ENCODE measurements at regions not wholly inside any gene's neighbourhood (a gene's known extent, or its start where the extent isn't known, plus 50 kb on each side); places are given as distances from the start of the nearest gene placed in this dataset.

DNA sequence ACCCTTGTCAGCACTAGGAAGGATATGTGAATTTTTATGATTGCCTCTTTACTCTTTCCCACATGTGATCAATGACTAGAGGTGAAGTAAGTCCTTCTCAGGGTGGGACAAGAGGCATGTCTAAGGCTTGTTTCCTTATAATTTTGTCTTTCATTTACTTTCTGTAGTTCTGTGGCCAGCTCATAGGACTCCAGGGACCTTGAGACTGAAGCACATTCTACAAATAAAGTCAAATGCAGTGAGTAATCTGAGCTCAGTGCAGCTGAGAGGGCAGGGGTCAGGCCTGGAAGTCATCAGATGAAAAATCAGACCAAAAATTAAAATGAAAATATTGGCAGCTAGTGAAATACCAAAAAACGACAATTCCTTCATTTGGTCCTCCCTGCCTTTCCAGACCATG, 424.7 kb upstream of the THBS1 start:
- Histone ChIP-seq H3K4me3 (no peak overlapping the region), H3K9me3 (ENCODE audit: control insufficient read depth in 4 of 4, insufficient read depth in 3 of 4, low read length in 3 of 4) (no peaks in the 10 kb centered on the region), H3K4me1 (ENCODE audit: control insufficient read depth in 5 of 5, insufficient read depth in 5 of 5, low read length in 5 of 5) (peaks cover 0 to 3% (median 2%) of the 10 kb centered on the region in 5 donors), H3K27ac (ENCODE audit: low read depth in 1 of 2, low read length in 1 of 2) (no peak overlapping the region), H3K36me3 (ENCODE audit: control insufficient read depth in 4 of 4, insufficient read depth in 4 of 4, low read length in 4 of 4) (no peaks in the 10 kb centered on the region), H3K9ac (ENCODE audit: insufficient read depth in 1 of 2, low read length in 2 of 2) (no peak overlapping the region), H3K27me3 (ENCODE audit: control insufficient read depth in 3 of 3, insufficient read depth in 3 of 3, low read length in 2 of 3) (no peaks in the 10 kb centered on the region)
- DNase-seq (no peak), ATAC-seq (ENCODE audit: insufficient read depth, low FRiP score) (no peak)
- 78 to 92% methylated on average over 1 of the region's 1 CpG for WGBS, 2 donors
- TF ChIP-seq, protein P1, sequence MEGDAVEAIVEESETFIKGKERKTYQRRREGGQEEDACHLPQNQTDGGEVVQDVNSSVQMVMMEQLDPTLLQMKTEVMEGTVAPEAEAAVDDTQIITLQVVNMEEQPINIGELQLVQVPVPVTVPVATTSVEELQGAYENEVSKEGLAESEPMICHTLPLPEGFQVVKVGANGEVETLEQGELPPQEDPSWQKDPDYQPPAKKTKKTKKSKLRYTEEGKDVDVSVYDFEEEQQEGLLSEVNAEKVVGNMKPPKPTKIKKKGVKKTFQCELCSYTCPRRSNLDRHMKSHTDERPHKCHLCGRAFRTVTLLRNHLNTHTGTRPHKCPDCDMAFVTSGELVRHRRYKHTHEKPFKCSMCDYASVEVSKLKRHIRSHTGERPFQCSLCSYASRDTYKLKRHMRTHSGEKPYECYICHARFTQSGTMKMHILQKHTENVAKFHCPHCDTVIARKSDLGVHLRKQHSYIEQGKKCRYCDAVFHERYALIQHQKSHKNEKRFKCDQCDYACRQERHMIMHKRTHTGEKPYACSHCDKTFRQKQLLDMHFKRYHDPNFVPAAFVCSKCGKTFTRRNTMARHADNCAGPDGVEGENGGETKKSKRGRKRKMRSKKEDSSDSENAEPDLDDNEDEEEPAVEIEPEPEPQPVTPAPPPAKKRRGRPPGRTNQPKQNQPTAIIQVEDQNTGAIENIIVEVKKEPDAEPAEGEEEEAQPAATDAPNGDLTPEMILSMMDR (IDR thresholded peaks at IDR 0.05; ENCODE audit: control extremely low read depth, extremely low read depth), result no peak

GRCh38 chr15:39156646-39157250, 424.1 kb upstream of the THBS1 start:
- DNase-seq, result no peak
- no peak overlapping the region for H3K4me3 ChIP-seq
- H3K9ac ChIP-seq (ENCODE audit: insufficient read depth in 1 of 2, low read length in 2 of 2), result no peak overlapping the region
- 74 to 93% methylated on average over 2 of the region's 2 CpGs for WGBS, 2 donors
- H3K36me3 ChIP-seq (ENCODE audit: control insufficient read depth in 4 of 4, insufficient read depth in 4 of 4, low read length in 4 of 4), result no peaks in the 10 kb centered on the region
- TF ChIP-seq, protein P1 (IDR thresholded peaks at IDR 0.05; ENCODE audit: control extremely low read depth, extremely low read depth), result no peak
- no peak overlapping the region for H3K27ac ChIP-seq (ENCODE audit: low read depth in 1 of 2, low read length in 1 of 2)
- peaks cover 0 to 3% (median 2%) of the 10 kb centered on the region in 5 donors for H3K4me1 ChIP-seq (ENCODE audit: control insufficient read depth in 5 of 5, insufficient read depth in 5 of 5, low read length in 5 of 5)
- H3K27me3 ChIP-seq (ENCODE audit: control insufficient read depth in 3 of 3, insufficient read depth in 3 of 3, low read length in 2 of 3), result no peaks in the 10 kb centered on the region
- H3K9me3 ChIP-seq (ENCODE audit: control insufficient read depth in 4 of 4, insufficient read depth in 3 of 4, low read length in 3 of 4), result no peaks in the 10 kb centered on the region
- no peak for ATAC-seq (ENCODE audit: insufficient read depth, low FRiP score)

- H3K4me3 ChIP-seq, result no peak overlapping the region
- no peak overlapping the region for H3K9ac ChIP-seq (ENCODE audit: insufficient read depth in 1 of 2, low read length in 2 of 2)
- ATAC-seq (ENCODE audit: insufficient read depth, low FRiP score), result no peak
- H3K9me3 ChIP-seq (ENCODE audit: control insufficient read depth in 4 of 4, insufficient read depth in 3 of 4, low read length in 3 of 4), result no peaks in the 10 kb centered on the region
- no peaks in the 10 kb centered on the region for H3K27me3 ChIP-seq (ENCODE audit: control insufficient read depth in 3 of 3, insufficient read depth in 3 of 3, low read length in 2 of 3)
- peaks cover 0 to 3% (median 2%) of the 10 kb centered on the region in 5 donors for H3K4me1 ChIP-seq (ENCODE audit: control insufficient read depth in 5 of 5, insufficient read depth in 5 of 5, low read length in 5 of 5)
- 69 to 73% methylated on average over 1 of the region's 1 CpG for WGBS, 2 donors
- no peak for DNase-seq
- no peaks in the 10 kb centered on the region for H3K36me3 ChIP-seq (ENCODE audit: control insufficient read depth in 4 of 4, insufficient read depth in 4 of 4, low read length in 4 of 4)
- TF ChIP-seq, protein P1 (IDR thresholded peaks at IDR 0.05; ENCODE audit: control extremely low read depth, extremely low read depth), result no peak
- H3K27ac ChIP-seq (ENCODE audit: low read depth in 1 of 2, low read length in 1 of 2), result no peak overlapping the region
Observed at GRCh38 chr15:39157882-39158281, 423.0 kb upstream of the THBS1 start.

- Histone ChIP-seq H3K4me3 (no peak overlapping the region), H3K27ac (ENCODE audit: low read depth in 1 of 2, low read length in 1 of 2) (no peak overlapping the region), H3K27me3 (ENCODE audit: control insufficient read depth in 3 of 3, insufficient read depth in 3 of 3, low read length in 2 of 3) (no peaks in the 10 kb centered on the region), H3K9me3 (ENCODE audit: control insufficient read depth in 4 of 4, insufficient read depth in 3 of 4, low read length in 3 of 4) (no peaks in the 10 kb centered on the region), H3K9ac (ENCODE audit: insufficient read depth in 1 of 2, low read length in 2 of 2) (no peak overlapping the region), H3K36me3 (ENCODE audit: control insufficient read depth in 4 of 4, insufficient read depth in 4 of 4, low read length in 4 of 4) (no peaks in the 10 kb centered on the region), H3K4me1 (ENCODE audit: control insufficient read depth in 5 of 5, insufficient read depth in 5 of 5, low read length in 5 of 5) (peaks cover 0 to 3% (median 0%) of the 10 kb centered on the region in 5 donors)
- no peak for DNase-seq
- TF ChIP-seq, protein P1 (IDR thresholded peaks at IDR 0.05; ENCODE audit: control extremely low read depth, extremely low read depth), result no peak
- ATAC-seq (ENCODE audit: insufficient read depth, low FRiP score), result no peak
Observed at GRCh38 chr15:39159833-39160232, 421.0 kb upstream of the THBS1 start.
